GM12864 (cell line): ENCODE measurements at regions not wholly inside any gene's neighbourhood (a gene's known extent, or its start where the extent isn't known, plus 50 kb on each side); places are given as distances from the start of the nearest gene placed in this dataset.
"Not testable (repeated sequence)": the region's sequence is repeated elsewhere in the genome, so short reads cannot be mapped to it uniquely, and the experiment has no call there.

Experiments used
- DNase-seq: peaks from one replicate; pipeline ENCODE4 v3.0.0-alpha.2; 2011; ENCODE audit warnings: low read depth
- H3K4me3 ChIP-seq: 2 replicates; pipeline ENCODE4 v1.5.1; 2011; ENCODE audit warnings: mild to moderate bottlenecking, low read depth, low read length, control low read depth
- CTCF ChIP-seq: IDR thresholded peaks from 2 replicates; pipeline ENCODE4 v1.5.1; 2011; ENCODE audit warnings: low read depth, mild to moderate bottlenecking, moderate library complexity, low read length, control low read depth, inconsistent platforms; ENCODE audit errors: missing control alignments

GRCh38 chr7:130789436-130789835 lies 55.4 kb upstream of the KLF14 start:
- no peak for TF ChIP-seq CTCF
- no peak overlapping the region for H3K4me3 ChIP-seq
- DNase-seq, result no peak

- no peak overlapping the region for H3K4me3 ChIP-seq
- DNase-seq, result no peak
- no peak for TF ChIP-seq CTCF
Observed at GRCh38 chr7:130791746-130792145, 57.7 kb upstream of the KLF14 start.

- H3K4me3 ChIP-seq, result no peak overlapping the region
- TF ChIP-seq CTCF, result no peak
- DNase-seq, result no peak
Observed at GRCh38 chr7:130793855-130794618, 60.0 kb upstream of the KLF14 start.

- TF ChIP-seq CTCF, result no peak
- DNase-seq, result no peak
- H3K4me3 ChIP-seq, result no peak overlapping the region
Observed at GRCh38 chr7:130794619-130794922, 60.6 kb upstream of the KLF14 start.

GRCh38 chr7:130796425-130796824 lies 62.4 kb upstream of the KLF14 start:
- not testable (repeated sequence) for DNase-seq, H3K4me3 ChIP-seq

- no peak for DNase-seq
- TF ChIP-seq CTCF, result no peak
- no peak overlapping the region for H3K4me3 ChIP-seq
Observed at GRCh38 chr7:130803127-130803526, 69.1 kb upstream of the KLF14 start.

- no peak overlapping the region for H3K4me3 ChIP-seq
- DNase-seq, result no peak
- TF ChIP-seq CTCF, result no peak
Observed at GRCh38 chr7:130804220-130804619, 70.2 kb upstream of the KLF14 start.

- H3K4me3 ChIP-seq, DNase-seq: not testable (repeated sequence)
Observed at GRCh38 chr7:130812819-130813218, 78.8 kb upstream of the KLF14 start.
